ENCODE measurements at regions not wholly inside any gene's neighbourhood (a gene's known extent, or its start where the extent isn't known, plus 50 kb on each side); places are given as distances from the start of the nearest gene placed in this dataset.

DNA sequence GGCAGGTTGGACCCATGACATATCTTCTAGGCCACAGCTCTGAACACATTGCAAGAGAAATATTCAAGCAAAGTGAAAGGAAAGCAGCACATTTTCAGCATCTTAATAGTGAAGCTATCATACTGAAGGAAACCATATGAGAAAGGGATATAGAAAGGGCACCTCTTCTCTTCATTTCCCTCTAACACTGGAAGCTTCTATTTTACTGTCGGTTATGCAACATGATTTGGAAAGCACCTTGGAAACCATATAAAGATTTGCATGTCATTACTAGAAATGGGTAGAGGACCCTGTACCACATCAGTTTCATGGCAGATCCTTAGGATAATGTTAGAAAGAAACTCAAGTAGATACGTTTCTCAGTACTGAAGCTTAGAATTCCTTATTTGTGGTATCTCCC, 70.5 kb upstream of the HMGN3 start:
- TF ChIP-seq, protein P1, sequence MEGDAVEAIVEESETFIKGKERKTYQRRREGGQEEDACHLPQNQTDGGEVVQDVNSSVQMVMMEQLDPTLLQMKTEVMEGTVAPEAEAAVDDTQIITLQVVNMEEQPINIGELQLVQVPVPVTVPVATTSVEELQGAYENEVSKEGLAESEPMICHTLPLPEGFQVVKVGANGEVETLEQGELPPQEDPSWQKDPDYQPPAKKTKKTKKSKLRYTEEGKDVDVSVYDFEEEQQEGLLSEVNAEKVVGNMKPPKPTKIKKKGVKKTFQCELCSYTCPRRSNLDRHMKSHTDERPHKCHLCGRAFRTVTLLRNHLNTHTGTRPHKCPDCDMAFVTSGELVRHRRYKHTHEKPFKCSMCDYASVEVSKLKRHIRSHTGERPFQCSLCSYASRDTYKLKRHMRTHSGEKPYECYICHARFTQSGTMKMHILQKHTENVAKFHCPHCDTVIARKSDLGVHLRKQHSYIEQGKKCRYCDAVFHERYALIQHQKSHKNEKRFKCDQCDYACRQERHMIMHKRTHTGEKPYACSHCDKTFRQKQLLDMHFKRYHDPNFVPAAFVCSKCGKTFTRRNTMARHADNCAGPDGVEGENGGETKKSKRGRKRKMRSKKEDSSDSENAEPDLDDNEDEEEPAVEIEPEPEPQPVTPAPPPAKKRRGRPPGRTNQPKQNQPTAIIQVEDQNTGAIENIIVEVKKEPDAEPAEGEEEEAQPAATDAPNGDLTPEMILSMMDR (conservative IDR thresholded peaks at IDR 0.05; ENCODE audit: low read depth): no peak
- POLR2A ChIA-PET (ENCODE audit: low non-redundant PET): no interaction called here
- CTCF ChIA-PET: interaction anchor here (0.6 kb wide), 1 partner anchor 15 kb away, joined by 3 read pairs; no protein-coding TSS in a partner anchor
- H3K27ac ChIP-seq: no peak overlapping the region
- no peak for DNase-seq (ENCODE audit: low spot score)

DNA sequence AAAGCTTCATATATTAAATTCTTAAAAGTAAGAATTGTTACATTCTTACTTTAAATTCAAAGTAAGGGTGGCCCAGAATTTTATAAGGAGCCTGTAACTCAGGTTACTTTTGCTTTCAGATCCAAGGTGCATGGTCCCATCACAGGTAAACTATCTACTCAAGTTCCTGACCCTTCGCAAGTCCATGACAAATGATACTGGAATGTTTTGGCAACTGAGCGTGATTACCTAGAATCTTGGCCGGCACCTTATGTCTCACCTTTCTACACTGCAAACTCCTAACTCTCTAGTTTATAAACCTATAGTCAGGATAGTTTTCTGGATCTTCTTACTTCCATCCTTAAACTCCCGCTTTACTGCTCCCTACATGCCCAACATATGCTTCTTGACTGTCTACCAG, 67.9 kb upstream of the HMGN3 start:
- CTCF ChIA-PET: no interaction called here
- H3K27ac ChIP-seq: no peak overlapping the region
- POLR2A ChIA-PET (ENCODE audit: low non-redundant PET): no interaction called here
- TF ChIP-seq, protein P1 (conservative IDR thresholded peaks at IDR 0.05; ENCODE audit: low read depth): no peak
- peak; percentile 69 for DNase-seq (ENCODE audit: low spot score)

DNA sequence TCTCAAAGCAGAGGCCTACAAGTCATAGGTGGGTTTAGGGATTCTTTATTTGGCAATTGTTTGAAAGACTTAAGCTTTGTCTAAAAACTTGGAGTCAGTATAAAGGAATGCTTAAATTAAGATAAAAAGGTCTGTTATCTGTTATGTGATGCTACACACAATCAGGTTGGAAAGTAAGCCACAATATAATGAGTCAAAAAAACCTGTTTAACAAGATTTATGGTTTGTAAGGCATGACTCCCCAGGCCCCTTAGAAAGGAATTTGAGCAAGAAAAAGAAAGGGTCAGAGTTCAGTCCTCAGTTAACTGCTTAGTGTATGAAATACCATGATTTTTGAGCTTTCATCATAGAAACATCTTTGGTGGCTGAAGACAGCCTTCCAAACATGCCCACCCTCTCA, 66.8 kb upstream of the HMGN3 start:
- ChIA-PET CTCF (interaction anchor here (0.7 kb wide), 1 partner anchor 429 kb away, joined by 4 read pairs; no protein-coding TSS in a partner anchor), POLR2A (ENCODE audit: low non-redundant PET) (no interaction called here)
- no peak overlapping the region for H3K27ac ChIP-seq
- TF ChIP-seq, protein P1 (conservative IDR thresholded peaks at IDR 0.05; ENCODE audit: low read depth): no peak
- peak; percentile 10 for DNase-seq (ENCODE audit: low spot score)

DNA sequence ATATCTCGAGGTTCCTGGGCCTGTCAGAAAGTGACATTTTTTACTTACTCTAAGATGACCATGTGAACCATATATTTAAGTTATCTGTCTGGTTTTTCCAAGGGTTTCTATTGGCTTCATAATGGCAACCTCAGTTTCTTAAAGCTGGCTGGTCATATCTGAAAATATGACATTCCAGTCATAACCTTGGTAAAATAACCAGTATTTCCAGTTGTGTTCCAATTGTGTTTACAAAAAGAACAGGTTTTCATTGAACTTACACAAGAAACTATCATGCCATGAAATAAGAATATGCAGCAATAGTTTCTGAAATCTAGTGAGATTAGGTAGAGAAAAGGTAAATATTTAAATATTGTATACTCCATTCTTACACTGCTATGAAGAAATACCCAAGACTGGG, 61.7 kb upstream of the HMGN3 start:
- CTCF ChIA-PET: no interaction called here
- POLR2A ChIA-PET (ENCODE audit: low non-redundant PET): no interaction called here

More for the DNA sequence above, 61.7 kb upstream of the HMGN3 start:
- TF ChIP-seq, protein P1 (conservative IDR thresholded peaks at IDR 0.05; ENCODE audit: low read depth): no peak
- no peak overlapping the region for H3K27ac ChIP-seq
- no peak for DNase-seq (ENCODE audit: low spot score)

All from RWPE1 (cell line).